NCI-H1417 treated with DMSO at 0.1 percent for 48 hours (cell line): ENCODE measurements at regions not wholly inside any gene's neighbourhood (a gene's known extent, or its start where the extent isn't known, plus 50 kb on each side); places are given as distances from the start of the nearest gene placed in this dataset.
"Not testable (repeated sequence)": the region's sequence is repeated elsewhere in the genome, so short reads cannot be mapped to it uniquely, and the experiment has no call there.

Source experiments
- DNase-seq: peaks from one replicate; lab custom pipeline; 2025; lab: John Stamatoyannopoulos, UW

GRCh38 chr12:67759829-67760228 lies 111.3 kb downstream of the DYRK2 start:
- DNase-seq: no peak

- no peak for DNase-seq
Observed at GRCh38 chr12:67760586-67761275, 112.2 kb downstream of the DYRK2 start.

GRCh38 chr12:67761566-67761965 lies 113.0 kb downstream of the DYRK2 start:
- DNase-seq: no peak

- DNase-seq: no peak
Observed at GRCh38 chr12:67764055-67764454, 115.5 kb downstream of the DYRK2 start.

- DNase-seq: no peak
Observed at GRCh38 chr12:67764946-67765619, 116.5 kb downstream of the DYRK2 start.

- DNase-seq: no peak
Observed at GRCh38 chr12:67765776-67766766, 117.5 kb downstream of the DYRK2 start.

- peak; percentile 7 for DNase-seq
Observed at GRCh38 chr12:67772267-67773169, 124.0 kb downstream of the DYRK2 start.

GRCh38 chr12:67773896-67774295 lies 125.4 kb downstream of the DYRK2 start:
- DNase-seq: no peak

- DNase-seq: no peak
Observed at GRCh38 chr12:67774983-67775587, 126.5 kb downstream of the DYRK2 start.

GRCh38 chr12:67780580-67781084 lies 132.1 kb downstream of the DYRK2 start:
- DNase-seq: no peak

- no peak for DNase-seq
Observed at GRCh38 chr12:67782573-67782972, 134.0 kb downstream of the DYRK2 start.

GRCh38 chr12:67783393-67783792 lies 134.8 kb downstream of the DYRK2 start:
- DNase-seq: no peak

GRCh38 chr12:67784831-67785230 lies 136.3 kb downstream of the DYRK2 start:
- DNase-seq: no peak

- no peak for DNase-seq
Observed at GRCh38 chr12:67786086-67786485, 137.5 kb downstream of the DYRK2 start.

GRCh38 chr12:67788118-67788517 lies 139.6 kb downstream of the DYRK2 start:
- DNase-seq: no peak

- DNase-seq: no peak
Observed at GRCh38 chr12:67789266-67789665, 140.7 kb downstream of the DYRK2 start.

GRCh38 chr12:67790660-67791059 lies 142.1 kb downstream of the DYRK2 start:
- DNase-seq: no peak

GRCh38 chr12:67791362-67791761 lies 142.8 kb downstream of the DYRK2 start:
- DNase-seq: not testable (repeated sequence)

GRCh38 chr12:67792185-67792584 lies 143.6 kb downstream of the DYRK2 start:
- no peak for DNase-seq

GRCh38 chr12:67794161-67794560 lies 145.6 kb downstream of the DYRK2 start:
- no peak for DNase-seq

GRCh38 chr12:67795236-67795635 lies 146.7 kb downstream of the DYRK2 start:
- DNase-seq: no peak
